ENCODE measurements at regions not wholly inside any gene's neighbourhood (a gene's known extent, or its start where the extent isn't known, plus 50 kb on each side); places are given as distances from the start of the nearest gene placed in this dataset.

DNA sequence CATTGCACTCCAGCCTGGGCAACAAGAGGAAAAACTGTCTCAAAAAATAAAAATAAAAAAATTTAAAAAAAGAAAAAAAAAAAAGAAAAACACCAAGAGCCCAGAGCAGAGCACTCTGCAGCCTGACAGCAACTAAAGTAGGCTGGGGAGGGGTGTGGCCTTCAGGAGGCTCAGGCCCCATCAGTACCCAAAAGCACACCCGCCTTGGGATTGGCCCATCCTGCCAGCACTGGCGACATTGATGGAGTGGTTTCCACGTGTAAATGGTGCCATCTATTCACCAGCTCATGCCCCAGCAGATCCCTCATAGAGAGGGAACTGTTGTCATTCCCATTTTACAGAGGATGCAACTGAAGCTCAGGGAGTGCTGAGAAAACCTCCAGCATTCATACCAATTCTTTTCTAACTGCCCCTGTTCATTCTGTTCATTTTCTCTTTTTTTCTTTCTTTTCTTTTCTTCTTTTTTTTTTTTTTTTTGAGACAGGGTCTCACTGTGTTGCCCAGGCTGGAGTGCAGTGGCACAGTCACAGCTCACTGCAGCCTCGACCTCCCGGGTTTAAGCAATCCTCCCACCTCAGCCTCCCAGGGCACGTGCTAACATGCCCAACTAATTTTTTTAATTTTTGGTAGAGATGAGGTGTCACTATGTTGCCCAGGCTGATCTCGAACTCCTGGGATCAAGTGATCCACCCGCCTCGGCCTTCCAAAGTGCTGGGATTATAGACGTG lies 89.3 kb downstream of the IRF2BPL start:
- no peak for TF ChIP-seq KAT2A (conservative IDR thresholded peaks at IDR 0.05; ENCODE audit: control insufficient read depth, low read depth, low read length)
- no peak for TF ChIP-seq FOS (IDR thresholded peaks at IDR 0.05; ENCODE audit: borderline replicate concordance, extremely low read depth, insufficient read length)
- no peak for TF ChIP-seq RAD21 (IDR thresholded peaks at IDR 0.05; ENCODE audit: insufficient read depth, low read depth, low read length)
- no peak for TF ChIP-seq E2F4 (IDR thresholded peaks at IDR 0.05; ENCODE audit: low read depth, low read length)
- TF ChIP-seq, protein P1, sequence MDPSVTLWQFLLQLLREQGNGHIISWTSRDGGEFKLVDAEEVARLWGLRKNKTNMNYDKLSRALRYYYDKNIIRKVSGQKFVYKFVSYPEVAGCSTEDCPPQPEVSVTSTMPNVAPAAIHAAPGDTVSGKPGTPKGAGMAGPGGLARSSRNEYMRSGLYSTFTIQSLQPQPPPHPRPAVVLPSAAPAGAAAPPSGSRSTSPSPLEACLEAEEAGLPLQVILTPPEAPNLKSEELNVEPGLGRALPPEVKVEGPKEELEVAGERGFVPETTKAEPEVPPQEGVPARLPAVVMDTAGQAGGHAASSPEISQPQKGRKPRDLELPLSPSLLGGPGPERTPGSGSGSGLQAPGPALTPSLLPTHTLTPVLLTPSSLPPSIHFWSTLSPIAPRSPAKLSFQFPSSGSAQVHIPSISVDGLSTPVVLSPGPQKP (IDR thresholded peaks at IDR 0.05; ENCODE audit: low read depth, low read length): no peak
- TF ChIP-seq, protein P2, sequence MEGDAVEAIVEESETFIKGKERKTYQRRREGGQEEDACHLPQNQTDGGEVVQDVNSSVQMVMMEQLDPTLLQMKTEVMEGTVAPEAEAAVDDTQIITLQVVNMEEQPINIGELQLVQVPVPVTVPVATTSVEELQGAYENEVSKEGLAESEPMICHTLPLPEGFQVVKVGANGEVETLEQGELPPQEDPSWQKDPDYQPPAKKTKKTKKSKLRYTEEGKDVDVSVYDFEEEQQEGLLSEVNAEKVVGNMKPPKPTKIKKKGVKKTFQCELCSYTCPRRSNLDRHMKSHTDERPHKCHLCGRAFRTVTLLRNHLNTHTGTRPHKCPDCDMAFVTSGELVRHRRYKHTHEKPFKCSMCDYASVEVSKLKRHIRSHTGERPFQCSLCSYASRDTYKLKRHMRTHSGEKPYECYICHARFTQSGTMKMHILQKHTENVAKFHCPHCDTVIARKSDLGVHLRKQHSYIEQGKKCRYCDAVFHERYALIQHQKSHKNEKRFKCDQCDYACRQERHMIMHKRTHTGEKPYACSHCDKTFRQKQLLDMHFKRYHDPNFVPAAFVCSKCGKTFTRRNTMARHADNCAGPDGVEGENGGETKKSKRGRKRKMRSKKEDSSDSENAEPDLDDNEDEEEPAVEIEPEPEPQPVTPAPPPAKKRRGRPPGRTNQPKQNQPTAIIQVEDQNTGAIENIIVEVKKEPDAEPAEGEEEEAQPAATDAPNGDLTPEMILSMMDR (IDR thresholded peaks at IDR 0.05 in 2 of 3, conservative IDR thresholded peaks at IDR 0.05 in 1 of 3; ENCODE audit: control insufficient read depth in 2 of 3, extremely low read depth in 1 of 3, insufficient read depth in 1 of 3, low read depth in 3 of 3, low read length in 3 of 3): no peak
- no peak for TF ChIP-seq CEBPB (IDR thresholded peaks at IDR 0.05; ENCODE audit: borderline replicate concordance in 1 of 2, low read depth in 2 of 2, low read length in 2 of 2)

Measured in GM12878 (cell line).